Raji (cell line): ENCODE measurements at regions not wholly inside any gene's neighbourhood (a gene's known extent, or its start where the extent isn't known, plus 50 kb on each side); places are given as distances from the start of the nearest gene placed in this dataset.

Source experiments
- POLR2A ChIP-seq: IDR thresholded peaks from 2 replicates; pipeline ENCODE4 v1.6.1; 2011; ENCODE audit warnings: low read depth, low read length, control low read depth; ENCODE audit not compliant: insufficient read depth

DNA sequence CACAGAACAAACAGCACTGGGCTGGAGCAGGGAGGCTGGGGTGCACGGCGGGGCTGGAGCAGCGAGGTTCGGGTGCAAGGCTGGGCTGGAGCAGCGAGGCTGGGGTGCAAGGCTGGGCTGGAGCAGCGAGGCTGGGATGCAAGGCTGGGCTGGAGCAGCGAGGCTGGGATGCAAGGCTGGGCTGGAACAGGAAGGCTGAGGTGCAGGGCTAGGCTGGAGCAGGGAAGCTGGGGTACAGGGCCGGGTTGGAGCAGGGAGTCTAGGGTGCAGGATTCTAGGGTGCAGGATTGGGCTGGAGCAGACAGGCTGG, 198.5 kb downstream of the BRD1 start:
- TF ChIP-seq POLR2A = no peak

DNA sequence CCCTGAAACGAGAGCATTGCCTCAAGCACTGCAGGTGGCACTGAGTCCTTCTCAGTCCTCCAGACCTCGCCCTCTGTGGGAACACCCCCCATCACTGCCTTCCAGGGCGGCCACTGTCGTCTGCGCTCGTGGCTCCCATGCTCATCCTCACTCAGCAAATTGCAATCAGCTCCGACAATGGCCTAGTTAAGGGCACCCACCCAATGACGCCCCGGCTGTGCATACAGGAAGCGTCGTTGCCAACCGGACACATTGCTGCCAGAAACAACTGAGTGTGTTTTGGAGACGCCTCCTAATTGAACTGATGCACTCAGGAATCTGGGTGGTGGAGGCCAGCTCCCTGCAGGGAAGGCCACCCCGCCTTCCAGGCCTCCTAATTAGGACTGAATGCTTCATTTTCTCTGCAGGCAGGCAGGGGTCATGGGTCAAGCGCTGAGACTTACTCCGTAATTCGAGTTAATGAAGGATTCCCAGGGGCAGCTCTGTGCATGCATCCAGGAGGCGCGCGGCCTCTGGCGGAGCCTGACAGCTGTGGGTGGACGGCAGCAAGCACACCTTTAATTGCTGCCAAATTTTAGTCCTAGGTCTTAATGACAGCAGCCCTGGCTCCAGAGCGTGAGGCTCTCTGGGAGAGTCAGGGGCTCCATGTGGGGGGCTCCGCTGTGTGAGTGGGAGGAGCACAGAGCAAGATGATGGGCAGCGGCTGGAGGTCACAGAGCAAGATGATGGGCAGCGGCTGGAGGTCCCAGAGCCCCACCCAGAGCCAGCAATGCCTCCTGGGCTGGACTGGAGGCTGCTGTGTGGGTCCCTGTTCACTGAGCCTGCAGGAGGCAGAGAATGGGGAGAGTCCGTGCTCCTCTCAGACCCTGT, 199.0 kb downstream of the BRD1 start:
- TF ChIP-seq POLR2A = no peak

DNA sequence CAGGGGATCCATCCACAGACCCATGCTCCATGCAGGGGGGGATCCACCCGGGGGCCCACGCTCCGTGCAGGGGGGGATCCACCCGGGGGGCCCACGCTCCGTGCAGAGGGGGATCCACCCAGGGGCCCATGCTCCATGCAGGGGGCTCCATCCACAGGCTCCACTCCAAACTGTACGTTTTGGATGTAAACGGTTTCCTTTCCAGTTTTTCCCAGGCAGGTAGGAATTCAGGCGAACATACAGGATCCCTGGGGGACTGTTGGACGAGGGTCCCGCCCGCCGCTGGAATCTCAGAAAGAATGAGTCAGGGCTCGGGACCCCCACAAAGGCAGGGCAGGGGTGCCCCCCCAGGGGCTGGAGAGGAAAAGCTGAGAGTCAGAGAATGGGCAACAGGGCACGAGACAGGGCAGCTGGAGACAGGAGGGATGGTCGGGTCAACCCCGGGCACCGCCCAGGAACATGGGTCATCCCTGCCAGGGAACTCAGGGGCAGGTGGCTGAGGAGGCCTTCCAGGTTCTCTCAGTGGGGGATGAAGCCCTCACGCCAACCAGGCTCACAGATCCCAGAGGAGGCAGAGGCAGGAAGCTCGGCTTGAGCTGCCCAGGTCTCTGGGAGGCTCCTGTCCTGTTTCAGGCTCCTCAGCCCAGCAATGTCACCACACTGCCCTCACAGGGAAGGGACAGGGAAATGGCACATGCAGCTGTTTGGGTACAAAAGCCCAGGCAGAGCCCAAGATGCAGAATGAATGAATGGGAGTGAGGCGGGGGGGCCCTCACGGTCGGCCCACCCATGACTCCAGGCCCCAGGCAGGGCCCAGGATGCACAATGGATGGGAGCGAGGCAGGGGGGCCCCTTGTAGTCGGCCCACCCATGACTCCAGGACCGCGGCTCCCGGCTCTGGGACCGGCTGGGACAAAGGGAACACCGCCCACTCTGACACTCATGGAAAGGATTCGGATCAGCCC, 200.2 kb downstream of the BRD1 start:
- no peak for TF ChIP-seq POLR2A

DNA sequence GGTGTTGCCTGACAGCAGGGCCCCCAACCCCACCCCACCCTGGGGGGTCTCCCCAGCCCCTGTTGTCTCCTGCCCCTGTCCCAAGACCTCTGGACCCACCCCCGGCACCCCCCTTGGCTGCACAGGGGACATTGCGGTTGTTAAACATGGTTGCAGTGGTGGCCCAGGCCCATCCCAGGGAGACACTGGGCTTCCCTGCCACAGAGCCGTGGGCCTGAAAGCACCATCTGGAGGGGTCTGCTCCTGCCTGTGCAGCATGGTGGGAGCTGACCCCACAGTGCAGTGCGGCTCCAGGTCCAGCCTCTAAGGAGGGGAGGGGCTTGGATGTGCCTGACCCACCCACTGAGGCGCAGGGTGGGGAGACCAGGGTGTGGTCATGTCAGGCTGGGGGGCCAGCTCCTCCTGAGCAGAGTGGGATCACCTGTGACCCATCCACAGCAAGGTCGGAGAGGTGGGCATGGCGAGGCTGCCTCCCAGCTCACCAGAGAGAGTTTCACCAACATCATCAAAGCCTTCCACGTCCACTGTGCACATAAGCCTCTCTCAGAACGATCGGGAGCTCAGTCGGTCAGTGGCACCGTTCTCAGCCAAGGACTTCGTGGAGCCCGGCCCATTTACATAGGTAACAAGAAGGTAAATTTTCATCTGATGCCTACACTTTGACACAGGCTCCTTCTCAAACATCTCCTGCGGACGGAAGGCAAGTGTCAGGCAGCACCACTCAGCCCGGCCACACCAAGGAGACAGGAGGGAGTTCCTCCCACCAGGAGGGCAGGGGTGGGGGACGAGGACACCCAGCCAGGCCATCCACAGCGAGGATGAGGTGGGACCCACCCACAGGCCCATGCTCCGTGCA, 201.1 kb downstream of the BRD1 start:
- no peak for TF ChIP-seq POLR2A

DNA sequence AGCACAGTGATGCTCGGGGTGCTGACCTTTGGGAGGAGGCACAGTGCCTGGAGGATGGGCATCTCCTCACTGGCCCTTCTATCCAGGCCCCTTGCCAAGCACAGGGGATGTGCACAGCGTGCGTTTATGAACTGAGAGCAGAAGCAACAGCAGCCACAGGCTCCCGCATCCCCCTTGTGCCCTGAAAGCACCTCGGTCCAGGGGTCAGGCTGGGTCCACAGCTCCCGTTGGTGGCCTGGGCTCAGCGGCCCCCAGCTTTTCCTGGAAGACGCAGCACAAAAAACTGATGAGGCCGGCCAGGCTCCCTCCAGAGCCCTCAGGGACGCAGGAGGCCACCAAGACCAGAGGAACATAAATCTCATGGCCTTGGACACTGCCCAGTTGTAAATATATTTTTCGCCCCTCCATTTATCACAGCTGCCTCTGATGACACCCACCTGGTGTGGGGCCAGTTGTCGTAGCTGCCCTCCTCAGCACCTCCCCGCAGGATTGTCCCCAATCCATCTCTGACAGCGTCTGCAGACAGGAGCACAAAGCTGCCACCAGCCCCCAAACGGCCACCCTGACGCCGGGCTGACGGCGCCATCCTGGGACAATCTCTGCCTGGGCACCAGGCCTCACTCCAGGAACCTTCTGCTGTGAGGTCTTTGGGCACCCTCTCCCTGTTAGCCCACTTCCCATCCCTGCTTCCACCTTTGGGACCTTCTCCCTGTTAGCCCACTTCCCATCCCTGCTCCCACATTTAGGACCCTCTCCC, 203.1 kb downstream of the BRD1 start:
- TF ChIP-seq POLR2A = no peak

DNA sequence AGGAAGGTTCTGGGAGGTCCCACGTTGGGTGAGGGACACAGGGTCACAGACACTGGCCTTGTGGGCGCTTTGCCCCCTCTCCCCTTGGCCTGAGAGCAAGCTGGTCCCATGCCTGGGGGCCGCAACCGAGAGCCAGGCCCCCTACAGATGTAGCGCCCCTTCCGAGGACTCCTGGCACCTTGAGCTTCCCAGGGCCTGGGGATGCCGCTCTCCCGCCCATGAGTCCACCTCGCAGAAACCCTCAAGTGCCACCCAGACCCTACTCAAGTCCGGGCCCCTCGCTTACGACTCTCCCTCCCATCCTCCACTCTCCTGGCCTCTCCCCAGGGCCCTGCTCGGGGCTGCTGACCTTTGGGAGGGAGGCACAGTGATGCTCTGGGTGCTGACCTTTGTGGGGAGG, 204.0 kb downstream of the BRD1 start:
- TF ChIP-seq POLR2A = no peak

DNA sequence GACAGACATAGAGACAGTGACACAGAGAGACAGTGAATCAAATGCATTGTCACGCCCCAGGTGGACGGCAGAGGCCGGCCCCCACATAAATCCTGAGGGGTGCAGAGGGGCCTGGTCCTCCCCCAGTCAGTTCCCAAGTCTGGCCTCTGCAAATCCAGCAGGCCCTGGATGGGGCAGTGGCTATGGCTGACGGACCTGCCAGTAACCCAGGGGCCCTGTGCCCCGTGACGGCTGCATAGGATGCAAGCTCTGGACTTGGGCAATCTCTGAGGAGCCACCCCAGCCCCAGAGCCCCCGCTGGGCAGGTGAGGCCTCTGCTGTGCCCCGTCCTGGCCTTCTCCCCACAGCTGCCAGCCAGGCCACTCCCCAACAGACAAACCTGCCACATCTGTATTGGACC, 204.5 kb downstream of the BRD1 start:
- no peak for TF ChIP-seq POLR2A

DNA sequence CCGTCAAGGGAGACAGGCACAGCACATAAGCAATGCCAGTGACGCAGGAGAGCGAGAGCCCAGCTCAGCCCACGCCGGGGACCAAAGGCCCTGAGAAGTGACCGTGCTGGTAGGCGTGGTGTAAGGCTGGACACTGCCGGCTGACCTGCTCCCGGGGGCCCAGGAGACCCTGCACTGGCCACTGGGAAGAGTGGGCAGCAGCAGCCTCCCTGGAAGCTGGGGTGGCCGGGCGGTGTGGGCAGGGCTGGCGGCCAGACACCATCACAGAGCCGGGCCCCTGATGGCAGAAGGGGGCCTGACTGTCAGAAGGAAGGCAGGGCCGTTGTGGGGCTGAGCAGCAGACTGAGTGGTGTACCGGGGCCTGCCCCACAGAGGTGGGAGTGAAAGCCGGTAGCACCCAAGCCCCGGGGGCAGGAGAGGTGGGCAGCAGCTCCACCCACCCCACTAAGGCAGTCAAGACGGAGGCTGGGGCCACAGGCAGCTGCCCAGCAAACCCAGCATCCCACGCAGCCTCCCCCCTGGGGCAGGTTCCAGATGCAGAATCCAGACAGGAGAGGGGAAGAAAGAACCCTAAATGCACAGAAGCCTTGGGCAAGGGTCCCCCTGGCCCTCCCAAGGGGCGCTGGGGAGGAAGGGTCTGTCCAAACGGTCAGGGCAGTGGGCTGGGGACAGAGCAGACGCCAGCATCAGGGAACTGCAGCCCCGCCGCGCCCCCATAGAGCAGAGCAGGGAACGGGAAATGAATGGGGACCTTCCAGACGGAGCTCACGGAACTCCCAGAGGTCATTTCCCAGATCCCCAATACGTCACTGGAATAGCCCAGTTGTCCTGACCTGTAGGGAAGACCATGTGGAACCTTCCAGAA, 205.2 kb downstream of the BRD1 start:
- TF ChIP-seq POLR2A = no peak

DNA sequence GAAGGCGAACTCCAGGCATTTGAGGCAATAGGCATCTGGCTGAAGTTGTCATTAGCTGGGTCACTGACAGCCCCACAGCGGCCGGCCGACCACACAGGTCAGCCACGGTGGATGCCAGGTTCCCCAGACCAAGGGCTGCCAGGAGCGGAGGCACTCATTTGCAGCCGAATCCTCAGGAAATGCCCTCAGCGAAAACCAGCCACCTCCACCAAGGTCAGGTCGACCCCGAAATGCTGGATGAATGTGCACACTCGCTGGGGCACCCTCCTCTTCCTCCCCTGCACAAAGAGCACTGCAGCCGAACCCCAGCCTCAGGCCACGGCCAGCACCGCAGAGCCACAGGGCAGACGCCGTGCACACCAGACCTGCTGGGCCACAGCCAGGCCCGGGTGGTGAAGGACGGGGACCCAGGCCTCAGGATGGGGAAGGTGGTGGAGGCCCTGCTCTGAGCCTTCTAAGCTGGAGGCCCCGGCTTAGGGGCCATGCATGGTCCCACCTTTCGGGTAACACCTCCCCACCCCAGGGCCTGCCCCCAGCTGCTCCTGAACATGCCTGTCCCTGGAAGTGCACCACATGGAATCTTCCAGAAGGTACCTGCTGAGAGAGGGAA, 206.0 kb downstream of the BRD1 start:
- TF ChIP-seq POLR2A = no peak

DNA sequence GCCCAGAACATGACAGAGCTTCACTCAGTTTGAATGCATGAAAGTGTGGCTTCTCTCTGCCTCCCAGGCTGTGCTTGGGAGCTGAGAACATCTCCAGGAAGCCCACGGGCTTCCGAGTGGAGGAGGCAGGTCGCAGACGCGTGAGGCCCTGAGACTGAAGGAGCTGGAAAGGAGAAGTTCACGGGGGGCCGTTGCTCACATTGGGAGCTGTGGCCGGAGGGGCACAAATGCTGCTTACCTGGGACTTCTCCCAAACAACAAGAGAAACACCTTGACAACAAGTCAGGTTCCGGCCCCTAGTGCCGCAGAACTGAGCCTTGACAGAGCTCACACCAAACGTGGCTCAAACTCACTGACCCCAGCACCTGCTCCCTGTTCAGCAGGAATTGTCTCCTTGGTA, 207.0 kb downstream of the BRD1 start:
- TF ChIP-seq POLR2A = no peak

DNA sequence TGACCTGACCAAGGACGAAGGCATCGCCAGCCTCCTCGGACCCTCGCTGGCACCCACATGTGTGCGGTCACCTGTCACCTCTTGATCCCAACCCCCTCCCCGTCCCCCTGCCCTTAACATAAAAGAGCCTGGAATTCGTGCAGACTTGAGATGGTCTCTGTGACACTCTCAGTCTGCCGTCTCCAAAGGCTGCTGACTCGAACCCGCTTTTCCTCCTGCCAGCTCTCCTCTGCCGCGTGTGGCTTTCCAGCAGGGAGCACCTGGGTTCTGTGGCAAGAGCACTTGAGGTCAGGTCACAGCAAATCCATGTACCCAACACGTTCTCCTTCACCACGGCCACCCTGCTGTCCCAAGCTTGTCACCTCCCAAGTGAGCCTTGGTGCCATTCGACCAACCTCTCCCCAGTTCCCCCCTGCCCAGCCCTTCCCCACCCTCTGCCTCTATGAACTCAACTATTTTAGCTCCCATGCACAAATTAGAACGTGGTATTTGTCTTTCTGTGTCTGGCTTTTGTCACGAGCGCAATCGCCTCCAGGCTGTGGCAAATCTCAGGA, 207.6 kb downstream of the BRD1 start:
- TF ChIP-seq POLR2A = no peak

DNA sequence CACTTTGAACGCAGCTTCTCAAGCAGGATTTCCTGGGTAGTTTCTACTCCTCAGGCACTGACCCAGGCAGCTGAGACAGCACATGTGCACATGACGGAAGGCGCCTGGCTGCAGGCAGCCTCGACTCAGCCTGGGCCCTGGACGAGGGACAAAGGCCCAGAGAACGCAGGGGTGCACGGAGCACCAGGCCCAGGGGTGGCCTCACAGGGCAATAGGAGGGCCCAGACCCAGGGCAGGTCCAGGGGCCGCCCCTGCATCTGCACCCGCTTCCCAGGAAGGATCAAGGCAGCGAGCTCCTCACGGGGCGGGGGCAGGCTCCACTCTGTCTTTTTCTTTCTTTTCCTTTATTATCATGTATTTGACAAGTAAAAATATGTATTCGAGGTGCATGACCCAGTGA, 208.4 kb downstream of the BRD1 start:
- TF ChIP-seq POLR2A = no peak

DNA sequence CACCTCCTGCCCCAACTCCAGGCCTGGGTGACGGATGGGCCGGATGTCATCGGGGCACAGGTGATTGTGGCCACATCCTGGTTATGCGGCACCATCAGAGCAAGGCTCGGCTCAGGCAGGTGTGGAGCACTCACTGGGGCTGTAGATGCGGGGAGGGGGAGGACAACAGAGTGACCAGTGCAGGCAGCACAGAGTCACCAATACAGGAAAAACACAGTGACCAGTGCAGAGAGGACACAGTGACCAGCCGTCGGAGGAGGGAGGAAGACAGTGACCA, 209.1 kb downstream of the BRD1 start:
- no peak for TF ChIP-seq POLR2A
